ENCODE measurements at regions not wholly inside any gene's neighbourhood (a gene's known extent, or its start where the extent isn't known, plus 50 kb on each side); places are given as distances from the start of the nearest gene placed in this dataset.

GRCh38 chr13:103196356-103196755 lies 130.1 kb upstream of the SLC10A2 start:
- H3K36me3 Mint-ChIP-seq, result no peaks in the 10 kb centered on the region
- peaks cover 8% of the 10 kb centered on the region for H3K9me3 Mint-ChIP-seq
- H3K27ac Mint-ChIP-seq, result no peak overlapping the region
- H3K4me1 Mint-ChIP-seq, result no peaks in the 10 kb centered on the region
- no peak for ATAC-seq
- no peak overlapping the region for H3K4me3 Mint-ChIP-seq
- H3K27me3 Mint-ChIP-seq, result no peaks in the 10 kb centered on the region

- Mint-ChIP-seq H3K4me3 (no peak overlapping the region), H3K36me3 (no peaks in the 10 kb centered on the region), H3K9me3 (peaks cover 8% of the 10 kb centered on the region), H3K27ac (no peak overlapping the region), H3K4me1 (no peaks in the 10 kb centered on the region), H3K27me3 (no peaks in the 10 kb centered on the region)
- no peak for ATAC-seq
These were observed 129.5 kb upstream of the SLC10A2 start for GRCh38 chr13:103195762-103196161.

- Mint-ChIP-seq H3K27ac (no peak overlapping the region), H3K27me3 (no peaks in the 10 kb centered on the region), H3K9me3 (peaks cover 8% of the 10 kb centered on the region), H3K4me1 (no peaks in the 10 kb centered on the region), H3K4me3 (no peak overlapping the region), H3K36me3 (no peaks in the 10 kb centered on the region)
- ATAC-seq, result no peak
These were observed 128.7 kb upstream of the SLC10A2 start for GRCh38 chr13:103194871-103195270.

DNA sequence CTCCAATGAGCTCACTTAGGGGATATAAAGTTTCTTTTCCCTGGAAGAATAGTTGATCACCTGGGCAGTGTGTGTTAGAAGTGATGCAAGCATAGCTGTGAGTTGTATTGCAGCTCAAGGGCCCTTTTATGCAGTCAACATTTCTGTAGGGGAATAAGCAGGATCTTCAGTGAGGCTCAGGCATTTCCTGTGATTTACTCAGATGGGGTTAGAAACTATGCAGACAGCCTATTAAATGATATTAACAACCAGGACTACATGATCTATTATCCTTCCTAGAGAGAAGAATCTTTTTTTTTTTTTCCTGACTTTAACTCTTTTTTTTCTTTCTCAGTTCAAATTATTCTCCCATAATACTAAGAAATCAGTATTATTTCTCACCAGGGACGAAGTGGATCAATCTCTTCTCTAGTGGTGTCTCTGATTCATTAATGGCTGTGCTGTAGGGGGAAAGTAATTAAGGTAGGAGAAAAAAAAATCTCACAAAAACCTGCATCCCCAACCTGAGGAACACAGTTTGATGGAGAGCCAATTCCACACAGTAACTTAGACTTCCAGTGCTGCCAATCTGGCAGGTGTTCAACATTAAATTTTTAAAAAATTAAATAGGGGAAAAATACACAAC lies 126.4 kb upstream of the SLC10A2 start:
- no peak for ATAC-seq
- H3K36me3 Mint-ChIP-seq, result no peaks in the 10 kb centered on the region
- H3K9me3 Mint-ChIP-seq, result no peaks in the 10 kb centered on the region
- H3K27ac Mint-ChIP-seq, result no peak overlapping the region
- no peak overlapping the region for H3K4me3 Mint-ChIP-seq
- H3K4me1 Mint-ChIP-seq, result no peaks in the 10 kb centered on the region
- H3K27me3 Mint-ChIP-seq, result no peaks in the 10 kb centered on the region

- no peaks in the 10 kb centered on the region for H3K27me3 Mint-ChIP-seq
- no peak overlapping the region for H3K4me3 Mint-ChIP-seq
- H3K9me3 Mint-ChIP-seq, result no peaks in the 10 kb centered on the region
- ATAC-seq, result no peak
- no peaks in the 10 kb centered on the region for H3K36me3 Mint-ChIP-seq
- H3K27ac Mint-ChIP-seq, result no peak overlapping the region
- H3K4me1 Mint-ChIP-seq, result no peaks in the 10 kb centered on the region
These were observed 124.6 kb upstream of the SLC10A2 start for GRCh38 chr13:103190841-103191240.

GRCh38 chr13:103188713-103189326 lies 122.6 kb upstream of the SLC10A2 start:
- no peaks in the 10 kb centered on the region for H3K27me3 Mint-ChIP-seq
- H3K4me3 Mint-ChIP-seq, result no peak overlapping the region
- H3K4me1 Mint-ChIP-seq, result no peaks in the 10 kb centered on the region
- H3K9me3 Mint-ChIP-seq, result peaks cover 2% of the 10 kb centered on the region
- H3K27ac Mint-ChIP-seq, result no peak overlapping the region
- no peaks in the 10 kb centered on the region for H3K36me3 Mint-ChIP-seq
- ATAC-seq, result no peak

DNA sequence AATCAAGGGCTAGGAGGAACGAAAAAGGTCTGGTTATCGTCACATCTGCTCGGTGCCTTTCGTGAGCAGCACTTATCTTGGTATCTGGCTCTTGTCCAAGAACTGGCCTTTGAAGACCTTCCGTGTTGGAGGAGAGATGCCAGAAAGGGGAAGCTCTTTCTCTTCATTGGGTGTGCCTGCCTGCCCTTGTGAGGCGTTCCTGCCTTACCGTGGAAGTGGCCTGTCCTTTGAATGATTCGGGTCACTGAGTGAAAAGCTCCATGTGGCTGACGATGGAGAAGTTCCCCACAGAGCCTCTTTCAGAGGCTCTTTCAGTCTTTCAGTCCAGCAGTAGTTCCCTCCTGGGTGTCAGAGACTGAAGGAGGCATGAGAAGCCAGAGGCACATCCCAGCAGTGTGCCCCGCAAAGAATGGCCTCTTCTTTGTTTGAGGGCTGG lies 121.5 kb upstream of the SLC10A2 start:
- Mint-ChIP-seq H3K27me3 (no peaks in the 10 kb centered on the region), H3K4me1 (no peaks in the 10 kb centered on the region), H3K9me3 (peaks cover 2% of the 10 kb centered on the region), H3K4me3 (no peak overlapping the region), H3K27ac (no peak overlapping the region), H3K36me3 (no peaks in the 10 kb centered on the region)
- ATAC-seq, result no peak

- no peak overlapping the region for H3K4me3 Mint-ChIP-seq
- no peaks in the 10 kb centered on the region for H3K4me1 Mint-ChIP-seq
- no peak for ATAC-seq
- no peak overlapping the region for H3K27ac Mint-ChIP-seq
- peaks cover 2% of the 10 kb centered on the region for H3K9me3 Mint-ChIP-seq
- H3K27me3 Mint-ChIP-seq, result no peaks in the 10 kb centered on the region
- no peaks in the 10 kb centered on the region for H3K36me3 Mint-ChIP-seq
These were observed 118.2 kb upstream of the SLC10A2 start for GRCh38 chr13:103184413-103184812.

- Mint-ChIP-seq H3K4me1 (no peaks in the 10 kb centered on the region), H3K4me3 (no peak overlapping the region), H3K27ac (no peak overlapping the region), H3K36me3 (no peaks in the 10 kb centered on the region), H3K27me3 (no peaks in the 10 kb centered on the region), H3K9me3 (peaks cover 1% of the 10 kb centered on the region)
- no peak for ATAC-seq
These were observed 113.0 kb upstream of the SLC10A2 start for GRCh38 chr13:103178986-103179943.

GRCh38 chr13:103174966-103175365 lies 108.7 kb upstream of the SLC10A2 start:
- H3K4me1 Mint-ChIP-seq, result no peaks in the 10 kb centered on the region
- ATAC-seq, result no peak
- peaks cover 8% of the 10 kb centered on the region for H3K27me3 Mint-ChIP-seq
- no peaks in the 10 kb centered on the region for H3K9me3 Mint-ChIP-seq
- no peak overlapping the region for H3K4me3 Mint-ChIP-seq
- no peaks in the 10 kb centered on the region for H3K36me3 Mint-ChIP-seq
- H3K27ac Mint-ChIP-seq, result no peak overlapping the region

- no peaks in the 10 kb centered on the region for H3K4me1 Mint-ChIP-seq
- no peaks in the 10 kb centered on the region for H3K36me3 Mint-ChIP-seq
- H3K27ac Mint-ChIP-seq, result no peak overlapping the region
- no peak for ATAC-seq
- H3K9me3 Mint-ChIP-seq, result peaks cover 8% of the 10 kb centered on the region
- H3K27me3 Mint-ChIP-seq, result peaks cover 8% of the 10 kb centered on the region
- no peak overlapping the region for H3K4me3 Mint-ChIP-seq
These were observed 102.8 kb upstream of the SLC10A2 start for GRCh38 chr13:103168901-103169508.

- ATAC-seq, result no peak
- Mint-ChIP-seq H3K27ac (no peak overlapping the region), H3K9me3 (peaks cover 15% of the 10 kb centered on the region), H3K4me3 (no peak overlapping the region), H3K27me3 (no peaks in the 10 kb centered on the region), H3K36me3 (no peaks in the 10 kb centered on the region), H3K4me1 (no peaks in the 10 kb centered on the region)
These were observed 98.0 kb upstream of the SLC10A2 start for GRCh38 chr13:103164251-103164650.

- ATAC-seq, result no peak
- no peaks in the 10 kb centered on the region for H3K27me3 Mint-ChIP-seq
- no peaks in the 10 kb centered on the region for H3K36me3 Mint-ChIP-seq
These were observed 95.3 kb upstream of the SLC10A2 start for GRCh38 chr13:103161476-103161875.

GRCh38 chr13:103157434-103158145 lies 91.4 kb upstream of the SLC10A2 start:
- Mint-ChIP-seq H3K27me3 (no peaks in the 10 kb centered on the region), H3K36me3 (no peaks in the 10 kb centered on the region), H3K9me3 (peaks cover 2% of the 10 kb centered on the region), H3K4me1 (no peaks in the 10 kb centered on the region), H3K27ac (no peak overlapping the region), H3K4me3 (no peak overlapping the region)
- ATAC-seq, result no peak

More at GRCh38 chr13:103161476-103161875, 95.3 kb upstream of the SLC10A2 start:
- Mint-ChIP-seq H3K4me1 (no peaks in the 10 kb centered on the region), H3K9me3 (peaks cover 7% of the 10 kb centered on the region), H3K4me3 (no peak overlapping the region), H3K27ac (no peak overlapping the region)

GRCh38 chr13:103157016-103157415 lies 90.8 kb upstream of the SLC10A2 start:
- no peaks in the 10 kb centered on the region for H3K36me3 Mint-ChIP-seq
- H3K9me3 Mint-ChIP-seq, result peaks cover 1% of the 10 kb centered on the region
- H3K4me1 Mint-ChIP-seq, result no peaks in the 10 kb centered on the region
- H3K27me3 Mint-ChIP-seq, result no peaks in the 10 kb centered on the region
- no peak overlapping the region for H3K4me3 Mint-ChIP-seq
- H3K27ac Mint-ChIP-seq, result no peak overlapping the region
- no peak for ATAC-seq
